Posterior cingulate gyrus (tissue), 11 donors: ENCODE measurements at regions not wholly inside any gene's neighbourhood (a gene's known extent, or its start where the extent isn't known, plus 50 kb on each side); places are given as distances from the start of the nearest gene placed in this dataset.
"Not testable (repeated sequence)": the region's sequence is repeated elsewhere in the genome, so short reads cannot be mapped to it uniquely, and the experiment has no call there.

Experiments used
- DNase-seq, 10 donors: peaks; one replicate each; pipeline versions ENCODE4 v3.0.0 to v3.0.0-alpha.2; 2020 to 2021; ENCODE audit warnings: mixed read lengths in 3 of 10
- intact Hi-C: fragments of 100-400 bp; cut with DNase I; formaldehyde crosslinking; loops from one replicate; pipeline ENCODE4 v1.15.1; 2023

DNA sequence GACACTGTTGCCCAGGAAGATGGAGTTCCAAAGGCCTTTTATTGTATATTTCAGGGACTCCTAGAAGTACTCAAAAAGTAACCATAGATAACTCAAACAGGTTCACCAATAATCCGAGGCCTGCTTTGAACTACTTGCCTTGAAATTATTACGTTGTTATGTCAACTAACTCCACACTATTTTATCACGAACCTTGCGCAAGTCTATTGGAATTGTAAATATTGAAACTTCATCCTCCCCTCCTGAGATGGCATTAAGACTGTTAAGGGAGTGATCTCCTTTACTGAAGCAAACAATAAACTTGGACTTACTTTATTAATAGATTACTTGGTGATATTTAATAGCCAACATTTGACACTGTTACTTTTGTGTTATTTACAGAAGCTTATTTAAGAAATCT, 199.6 kb upstream of the GADL1 start:
- no peak for DNase-seq
- intact Hi-C loops, result no loop called here

GRCh38 chr3:31095255-31095654, 200.8 kb upstream of the GADL1 start:
- intact Hi-C loops, result no loop called here
- no peak for DNase-seq

DNA sequence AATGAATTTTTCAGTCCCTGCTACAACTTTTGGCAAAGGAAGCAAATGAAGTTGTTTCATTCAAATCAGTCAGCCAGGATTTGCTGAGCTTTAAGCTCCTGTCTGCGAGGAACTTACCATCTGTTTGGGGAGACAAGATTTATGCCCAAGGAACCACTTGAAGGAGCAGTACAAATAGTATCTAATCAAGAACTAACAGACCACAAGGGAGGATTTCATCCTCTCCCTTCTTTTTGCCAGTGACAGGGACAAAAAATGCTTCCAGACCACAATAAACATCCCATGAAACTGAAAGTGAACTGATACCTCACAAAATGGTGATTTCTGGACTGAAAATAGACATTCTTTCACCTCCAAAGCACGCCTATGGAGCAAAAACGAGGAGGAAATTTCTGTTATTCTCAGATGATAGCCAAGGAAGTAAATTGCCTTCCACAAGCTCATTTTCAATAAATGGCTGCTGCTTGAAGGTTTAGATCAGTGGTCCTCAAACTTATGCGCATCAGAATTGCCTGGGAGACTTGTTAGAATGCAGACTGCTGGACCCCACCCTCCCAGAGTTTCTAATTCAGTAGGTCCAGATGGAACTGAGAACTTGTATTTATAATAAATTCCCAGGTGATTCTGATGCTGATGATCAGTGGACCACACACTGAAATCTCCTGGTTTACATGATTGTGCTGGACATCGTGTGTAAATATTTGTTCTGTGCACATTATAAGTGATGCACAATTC, 202.4 kb upstream of the GADL1 start:
- intact Hi-C loops, result no loop called here
- no peak for DNase-seq

- DNase-seq, result no peak
- intact Hi-C loops, result no loop called here
Measured at GRCh38 chr3:31100519-31100918, 206.1 kb upstream of the GADL1 start.

- intact Hi-C loops, result not testable (repeated sequence)
Measured at GRCh38 chr3:31101285-31101684, 206.8 kb upstream of the GADL1 start.

GRCh38 chr3:31102196-31102879, 207.9 kb upstream of the GADL1 start:
- intact Hi-C loops, result no loop called here
- no peak for DNase-seq

More at GRCh38 chr3:31101285-31101684, 206.8 kb upstream of the GADL1 start:
- DNase-seq, result not testable (repeated sequence)

- intact Hi-C loops, result no loop called here
- no peak for DNase-seq
Measured at GRCh38 chr3:31103181-31103580, 208.7 kb upstream of the GADL1 start.

- no peak for DNase-seq
- intact Hi-C loops, result no loop called here
Measured at GRCh38 chr3:31103623-31104180, 209.2 kb upstream of the GADL1 start.

GRCh38 chr3:31105011-31105410, 210.6 kb upstream of the GADL1 start:
- intact Hi-C loops, result no loop called here
- no peak for DNase-seq

- DNase-seq, result no peak
- intact Hi-C loops, result no loop called here
Measured at GRCh38 chr3:31105438-31106077, 211.1 kb upstream of the GADL1 start.

DNA sequence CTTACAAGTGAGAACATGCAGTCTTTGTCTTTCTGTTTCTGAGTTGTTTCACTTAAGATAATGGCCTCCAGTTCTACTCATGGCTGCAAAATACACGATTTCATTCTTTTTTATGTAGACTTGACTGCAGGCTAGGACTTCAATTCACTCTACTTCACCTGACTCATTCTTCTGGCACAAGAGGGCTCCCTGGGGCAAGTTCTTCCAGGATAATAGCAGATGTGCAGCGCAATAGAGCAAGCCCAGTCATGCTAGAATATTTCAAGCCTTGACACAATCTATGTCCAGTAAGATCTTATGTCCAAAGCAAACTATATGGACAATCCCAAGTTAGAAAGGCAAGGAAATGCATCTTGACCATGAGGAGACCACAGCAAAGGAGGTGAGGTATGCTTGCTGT, 211.7 kb upstream of the GADL1 start:
- intact Hi-C loops, result no loop called here
- DNase-seq, result no peak

GRCh38 chr3:31106912-31107311, 212.5 kb upstream of the GADL1 start:
- intact Hi-C loops, result no loop called here
- no peak for DNase-seq

GRCh38 chr3:31114929-31115283, 220.4 kb upstream of the GADL1 start:
- DNase-seq, result no peak
- intact Hi-C loops, result no loop called here

- intact Hi-C loops, DNase-seq: not testable (repeated sequence)
Measured at GRCh38 chr3:31115531-31115930, 221.1 kb upstream of the GADL1 start.

- intact Hi-C loops, result no loop called here
- no peak for DNase-seq
Measured at GRCh38 chr3:31116651-31117050, 222.2 kb upstream of the GADL1 start.

DNA sequence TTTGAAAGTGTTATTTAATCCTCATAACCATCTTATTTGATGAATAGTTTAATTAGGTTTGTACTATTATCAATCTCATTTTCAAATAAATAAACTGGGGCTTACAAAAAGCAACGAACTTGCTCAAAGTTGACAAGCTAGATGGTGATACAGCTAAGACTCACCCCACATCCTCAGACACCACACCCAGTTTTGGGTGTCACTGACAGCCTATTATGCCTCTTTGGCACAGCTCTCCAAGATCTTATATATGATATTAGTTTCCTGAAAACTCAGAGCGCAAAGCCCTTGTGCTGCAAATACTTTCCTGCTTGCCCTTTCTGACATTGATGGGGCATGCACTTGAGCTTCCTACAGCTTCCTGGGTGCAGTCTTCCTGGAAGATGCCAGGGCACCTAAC, 223.4 kb upstream of the GADL1 start:
- intact Hi-C loops, result no loop called here
- DNase-seq, result no peak

DNA sequence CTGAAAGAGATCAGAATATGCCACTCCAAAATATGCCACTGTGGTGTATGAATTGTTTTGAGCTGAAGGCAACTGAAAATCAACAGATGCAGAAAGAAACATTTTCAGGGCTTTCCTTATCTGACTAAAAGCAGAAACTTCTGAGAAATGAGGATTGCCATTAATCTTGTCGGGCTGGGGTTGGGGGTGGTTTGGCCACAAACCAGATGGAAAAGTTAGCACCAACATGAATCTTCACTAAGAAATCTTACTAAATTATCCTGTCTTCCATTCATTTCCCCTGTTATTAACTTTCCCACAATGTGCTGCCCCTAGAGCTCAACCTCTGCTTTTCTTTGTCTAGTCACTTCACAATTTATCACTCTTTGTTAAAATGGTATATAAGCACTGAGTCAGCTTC, 229.9 kb upstream of the GADL1 start:
- intact Hi-C loops, result no loop called here
- no peak for DNase-seq

DNA sequence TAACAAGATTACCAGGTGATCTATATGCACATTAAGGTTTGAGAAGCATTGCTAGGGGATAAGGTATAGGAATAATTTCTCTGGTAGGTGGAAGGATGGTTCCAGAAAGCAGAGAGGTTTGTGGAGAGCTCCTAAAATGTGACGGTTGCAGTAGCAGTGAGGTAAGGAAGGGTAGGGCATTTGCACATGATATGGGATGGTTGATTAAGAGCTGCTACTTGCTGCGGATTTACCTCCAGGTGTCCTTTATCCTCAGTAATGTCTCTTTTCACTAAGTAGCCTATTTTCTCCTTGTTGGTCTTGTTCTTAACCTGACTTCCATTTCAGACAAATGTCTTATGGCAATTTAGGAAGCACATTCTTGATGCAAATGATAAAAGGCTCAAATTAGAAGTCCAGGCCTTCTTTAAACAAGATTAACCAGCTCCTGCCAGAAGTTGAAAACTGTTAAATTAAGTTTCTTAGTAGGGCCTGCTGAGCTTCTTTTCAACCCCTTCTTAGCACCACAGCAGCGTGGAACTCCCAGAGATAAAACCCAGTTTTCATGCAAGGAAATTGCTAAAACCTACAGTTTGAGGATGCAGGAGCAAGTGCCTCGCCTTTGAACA, 231.1 kb upstream of the GADL1 start:
- intact Hi-C loops, result no loop called here
- no peak for DNase-seq

DNA sequence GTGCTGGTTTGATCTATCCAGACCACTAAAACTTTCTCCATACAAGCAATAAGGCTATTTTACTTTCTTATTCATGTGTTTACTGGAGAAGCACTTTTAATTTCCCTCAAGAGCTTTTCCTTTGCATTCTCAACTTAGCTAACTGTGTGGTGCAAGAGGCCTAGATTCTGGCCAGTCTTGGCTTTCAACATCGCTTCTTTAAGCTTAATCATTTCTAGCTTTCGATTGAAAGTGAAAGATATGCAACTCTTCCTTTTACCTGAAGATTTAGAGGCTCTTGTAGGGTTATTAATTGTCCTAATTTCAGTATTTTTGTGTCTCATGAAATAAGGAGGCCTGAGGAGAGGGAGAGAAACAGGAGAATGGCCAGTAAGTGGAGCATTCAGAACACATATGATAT, 234.8 kb upstream of the GADL1 start:
- intact Hi-C loops, result no loop called here
- no peak for DNase-seq

- intact Hi-C loops, result no loop called here
- DNase-seq, result no peak
Measured at GRCh38 chr3:31132132-31132769, 237.8 kb upstream of the GADL1 start.

GRCh38 chr3:31133541-31133940, 239.1 kb upstream of the GADL1 start:
- intact Hi-C loops, result no loop called here
- DNase-seq, result no peak
